HG03159 (cell line): ENCODE measurements at regions not wholly inside any gene's neighbourhood (a gene's known extent, or its start where the extent isn't known, plus 50 kb on each side); places are given as distances from the start of the nearest gene placed in this dataset.

Experiments
- ATAC-seq: cut with Tn5 transposase; IDR thresholded peaks from one replicate; pipeline ENCODE4 v1.9.1; 2021; ENCODE audit warnings: mild to moderate bottlenecking, moderate library complexity; ENCODE audit not compliant: unreplicated experiment

DNA sequence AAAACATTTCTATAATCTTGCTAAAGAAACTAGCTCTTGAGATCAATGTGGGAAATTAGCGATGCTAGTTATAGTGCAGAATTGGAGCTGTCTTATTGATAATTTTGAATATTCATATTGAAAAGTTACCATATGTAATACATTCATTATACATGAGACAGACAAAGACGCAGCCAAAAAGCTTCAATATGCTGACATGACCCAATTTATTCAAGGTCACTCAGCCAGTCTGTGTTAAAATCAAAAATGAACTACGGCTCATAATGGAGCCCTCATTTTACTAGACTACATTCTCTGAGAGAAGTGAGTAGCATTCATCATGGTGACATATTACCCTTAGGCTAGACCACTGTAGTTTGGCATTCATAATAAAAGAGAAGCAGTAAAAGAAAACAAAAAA is 107.3 kb upstream of the GABRG2 start:
- ATAC-seq = no peak

DNA sequence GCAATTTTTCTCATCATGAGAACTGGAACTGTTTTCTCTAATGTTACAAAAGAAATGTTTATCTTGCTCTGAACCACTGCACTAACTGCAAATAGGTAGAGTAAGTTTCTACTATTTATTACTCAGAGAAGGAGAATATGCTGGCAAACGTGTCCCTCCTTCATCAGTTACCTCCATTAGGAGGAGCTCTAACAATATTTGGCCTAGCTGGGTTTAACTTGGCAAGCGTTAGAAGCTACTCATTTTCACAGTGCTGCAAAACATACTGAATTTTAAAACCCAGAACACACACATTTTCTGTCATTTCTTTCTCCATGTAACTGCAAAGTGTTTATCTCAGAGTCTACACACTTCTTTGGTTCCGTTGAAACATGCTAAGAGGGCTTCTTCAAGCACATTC is 101.0 kb upstream of the GABRG2 start:
- peak; percentile 50 for ATAC-seq

DNA sequence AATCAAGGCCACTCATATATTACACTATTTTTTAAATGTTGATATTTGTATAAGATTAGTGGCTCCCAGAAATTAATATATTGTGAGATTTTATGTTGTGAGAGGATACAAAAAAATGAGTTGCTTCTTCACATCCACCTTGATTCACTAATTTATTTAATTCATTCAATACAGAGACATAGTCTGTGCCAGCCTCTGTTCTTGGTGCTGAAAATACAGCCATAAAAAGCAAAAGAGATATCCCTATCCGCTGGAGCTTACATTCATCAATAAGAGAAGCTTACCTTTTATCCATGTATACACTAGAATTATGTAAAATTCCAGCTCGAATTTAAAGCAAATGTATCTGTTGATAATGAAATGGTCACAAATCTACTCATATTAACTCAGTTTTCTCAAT is 92.2 kb upstream of the GABRG2 start:
- no peak for ATAC-seq

DNA sequence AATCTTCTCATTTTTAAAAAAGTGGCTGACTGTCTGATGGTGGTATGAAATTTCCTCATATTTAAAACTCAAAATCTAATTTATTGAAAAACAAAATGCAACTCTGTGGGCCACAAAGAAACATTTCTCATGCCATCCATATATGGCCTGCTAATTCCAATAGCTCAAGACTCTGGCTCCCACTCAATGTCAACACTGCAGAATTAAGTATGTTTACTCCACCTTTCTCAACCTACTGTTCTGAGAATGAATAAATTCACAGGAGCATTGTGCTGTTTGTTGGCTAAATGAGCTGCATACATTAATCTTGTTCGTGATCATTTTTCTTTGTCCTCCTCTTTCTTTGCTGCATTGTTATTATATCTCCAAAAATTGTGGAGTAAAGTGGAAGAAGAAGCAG is 79.5 kb upstream of the GABRG2 start:
- ATAC-seq = no peak
